Hepatic stellate cell (primary cell): ENCODE measurements at regions not wholly inside any gene's neighbourhood (a gene's known extent, or its start where the extent isn't known, plus 50 kb on each side); places are given as distances from the start of the nearest gene placed in this dataset.

Source experiments
- DNase-seq: peaks from one replicate; pipeline ENCODE4 v3.0.0; 2011; ENCODE audit warnings: low spot score

GRCh38 chr1:55289614-55290013 lies 74.5 kb upstream of the USP24 start:
- DNase-seq = no peak

GRCh38 chr1:55289042-55289441 lies 73.9 kb upstream of the USP24 start:
- DNase-seq = no peak

GRCh38 chr1:55288245-55288644 lies 73.1 kb upstream of the USP24 start:
- peak; percentile 78 for DNase-seq

- no peak for DNase-seq
Measured at GRCh38 chr1:55287723-55288122, 72.6 kb upstream of the USP24 start.

- no peak for DNase-seq
Measured at GRCh38 chr1:55286856-55287602, 71.9 kb upstream of the USP24 start.

- no peak for DNase-seq
Measured at GRCh38 chr1:55285834-55286233, 70.7 kb upstream of the USP24 start.

- no peak for DNase-seq
Measured at GRCh38 chr1:55284856-55285255, 69.7 kb upstream of the USP24 start.

- DNase-seq = no peak
Measured at GRCh38 chr1:55282058-55282457, 66.9 kb upstream of the USP24 start.

- no peak for DNase-seq
Measured at GRCh38 chr1:55280731-55281130, 65.6 kb upstream of the USP24 start.

GRCh38 chr1:55279627-55280026 lies 64.5 kb upstream of the USP24 start:
- no peak for DNase-seq

GRCh38 chr1:55278378-55278777 lies 63.2 kb upstream of the USP24 start:
- no peak for DNase-seq

- peak; percentile 57 for DNase-seq
Measured at GRCh38 chr1:55277377-55278130, 62.4 kb upstream of the USP24 start.

- no peak for DNase-seq
Measured at GRCh38 chr1:55276671-55277376, 61.7 kb upstream of the USP24 start.

- peak; percentile 43 for DNase-seq
Measured at GRCh38 chr1:55275941-55276341, 60.8 kb upstream of the USP24 start.

- no peak for DNase-seq
Measured at GRCh38 chr1:55275151-55275748, 60.1 kb upstream of the USP24 start.

- DNase-seq = no peak
Measured at GRCh38 chr1:55272994-55273393, 57.8 kb upstream of the USP24 start.
